Mucosa of rectum (tissue), 2 donors: ENCODE measurements at regions not wholly inside any gene's neighbourhood (a gene's known extent, or its start where the extent isn't known, plus 50 kb on each side); places are given as distances from the start of the nearest gene placed in this dataset.
"Not testable (repeated sequence)": the region's sequence is repeated elsewhere in the genome, so short reads cannot be mapped to it uniquely, and the experiment has no call there.

Source experiments
- H3K27ac ChIP-seq, 2 donors: one replicate each; pipeline ENCODE4 v1.7.0; 2013; ENCODE audit warnings: inconsistent platforms in 2 of 2, low read depth in 2 of 2, low read length in 2 of 2
- H3K27me3 ChIP-seq, 2 donors: one replicate each; pipeline ENCODE4 v1.7.0; 2013; ENCODE audit warnings: low read length in 2 of 2; ENCODE audit not compliant: control insufficient read depth in 2 of 2, insufficient read depth in 2 of 2
- H3K36me3 ChIP-seq, 2 donors: one replicate each; pipeline ENCODE4 v1.7.0; 2013; ENCODE audit warnings: low read length in 2 of 2; ENCODE audit not compliant: control insufficient read depth in 2 of 2, insufficient read depth in 2 of 2
- H3K4me1 ChIP-seq, 2 donors: one replicate each; pipeline ENCODE4 v1.7.0; 2013; ENCODE audit warnings: low read length in 2 of 2, mild to moderate bottlenecking in 1 of 2; ENCODE audit not compliant: control insufficient read depth in 2 of 2, insufficient read depth in 2 of 2
- H3K4me3 ChIP-seq, 2 donors: one replicate each; pipeline ENCODE4 v1.7.0; 2013; ENCODE audit warnings: low read length in 2 of 2
- H3K9ac ChIP-seq, 2 donors: one replicate each; pipeline ENCODE4 v1.7.0; 2013; ENCODE audit warnings: low read length in 2 of 2, low read depth in 1 of 2, mild to moderate bottlenecking in 1 of 2
- H3K9me3 ChIP-seq, 2 donors: one replicate each; pipeline ENCODE4 v1.7.0; 2013; ENCODE audit warnings: low read length in 2 of 2; ENCODE audit not compliant: control insufficient read depth in 2 of 2
- donor health status: healthy.
- donor health status: Normal muscosa, but diverticular disease.

DNA sequence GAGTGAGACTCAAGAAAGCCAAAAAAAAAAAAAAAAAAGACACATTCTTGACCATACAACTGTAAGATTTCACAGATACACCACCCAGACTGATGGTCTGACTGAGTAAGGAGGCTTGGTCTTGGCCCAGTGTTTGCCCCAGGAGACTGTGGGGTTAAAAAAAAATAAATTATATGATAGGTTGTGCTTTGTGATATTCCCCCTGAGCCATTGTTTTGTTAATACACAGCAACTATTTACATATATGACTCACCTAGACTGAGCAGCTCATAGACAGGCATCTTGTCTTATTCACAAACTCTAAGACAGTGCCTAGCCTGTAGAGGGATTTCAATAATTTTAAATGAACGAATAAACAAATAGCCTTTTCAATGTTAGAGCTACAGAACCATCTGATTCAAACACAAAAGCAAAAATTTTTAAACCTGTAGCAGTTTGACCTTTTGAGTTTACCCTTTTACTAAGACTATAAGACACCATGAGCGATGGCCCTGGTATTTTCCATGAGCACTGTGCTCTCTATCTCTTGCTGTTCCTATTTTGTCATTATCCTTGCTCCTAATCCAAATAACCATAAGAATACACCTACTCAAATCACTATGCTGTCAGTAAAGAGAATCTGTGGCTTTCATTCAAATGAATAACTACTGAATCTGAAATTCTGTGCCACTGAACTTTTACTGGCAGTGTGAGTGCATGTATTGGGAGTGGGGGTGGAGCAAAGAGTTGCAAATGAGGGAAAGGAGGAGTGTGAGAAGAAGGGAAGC, 199.4 kb upstream of the PTBP2 start:
- no peaks in the 10 kb centered on the region for H3K4me1 ChIP-seq
- H3K36me3 ChIP-seq, result no peaks in the 10 kb centered on the region
- no peaks in the 10 kb centered on the region for H3K27me3 ChIP-seq
- no peak overlapping the region for H3K9ac ChIP-seq
- H3K9me3 ChIP-seq, result no peaks in the 10 kb centered on the region
- H3K4me3 ChIP-seq, result no peak overlapping the region
- no peak overlapping the region for H3K27ac ChIP-seq

DNA sequence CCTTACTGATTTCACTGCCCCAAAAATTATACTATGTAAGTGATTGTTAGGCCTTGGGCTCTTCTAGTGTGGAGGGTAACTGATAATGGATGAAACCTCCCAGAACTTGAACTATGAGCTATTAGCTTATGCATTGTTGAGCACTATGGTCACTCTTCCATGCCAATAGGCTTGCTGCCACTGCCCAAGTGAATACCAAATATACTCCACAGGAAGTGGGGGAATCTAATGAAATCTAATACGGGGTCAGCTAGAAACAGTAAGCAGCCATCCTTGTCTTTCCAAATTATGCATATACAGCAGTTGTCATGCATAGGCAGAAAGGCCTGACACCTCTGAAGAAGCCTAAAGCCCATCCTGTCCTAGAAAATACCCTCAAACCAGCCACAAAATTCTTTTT, 198.7 kb upstream of the PTBP2 start:
- Histone ChIP-seq H3K9ac (no peak overlapping the region), H3K27me3 (no peaks in the 10 kb centered on the region), H3K36me3 (no peaks in the 10 kb centered on the region), H3K4me3 (no peak overlapping the region), H3K27ac (no peak overlapping the region), H3K9me3 (no peaks in the 10 kb centered on the region), H3K4me1 (no peaks in the 10 kb centered on the region)

DNA sequence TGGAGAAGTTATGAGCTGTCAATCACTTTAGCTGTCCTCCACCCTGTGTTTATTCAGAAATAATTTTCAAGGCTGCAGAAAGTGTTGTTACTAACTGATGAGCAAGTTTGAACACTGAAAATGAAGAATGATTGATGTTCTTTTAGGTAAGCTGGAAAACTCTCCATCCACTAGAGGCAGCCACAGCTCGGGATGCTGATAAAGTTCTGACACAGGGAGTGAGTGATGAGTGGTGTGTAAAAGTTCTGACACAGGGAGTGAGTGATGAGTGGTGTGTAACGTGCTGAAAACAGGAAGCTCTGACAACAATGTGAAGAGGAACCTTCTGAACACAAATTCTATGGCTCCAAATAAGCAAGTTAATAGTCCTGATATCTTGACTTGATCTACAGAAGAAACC, 197.5 kb upstream of the PTBP2 start:
- Histone ChIP-seq H3K4me1 (no peaks in the 10 kb centered on the region), H3K27me3 (no peaks in the 10 kb centered on the region), H3K36me3 (no peaks in the 10 kb centered on the region), H3K9ac (no peak overlapping the region), H3K27ac (no peak overlapping the region), H3K9me3 (no peaks in the 10 kb centered on the region), H3K4me3 (no peak overlapping the region)

DNA sequence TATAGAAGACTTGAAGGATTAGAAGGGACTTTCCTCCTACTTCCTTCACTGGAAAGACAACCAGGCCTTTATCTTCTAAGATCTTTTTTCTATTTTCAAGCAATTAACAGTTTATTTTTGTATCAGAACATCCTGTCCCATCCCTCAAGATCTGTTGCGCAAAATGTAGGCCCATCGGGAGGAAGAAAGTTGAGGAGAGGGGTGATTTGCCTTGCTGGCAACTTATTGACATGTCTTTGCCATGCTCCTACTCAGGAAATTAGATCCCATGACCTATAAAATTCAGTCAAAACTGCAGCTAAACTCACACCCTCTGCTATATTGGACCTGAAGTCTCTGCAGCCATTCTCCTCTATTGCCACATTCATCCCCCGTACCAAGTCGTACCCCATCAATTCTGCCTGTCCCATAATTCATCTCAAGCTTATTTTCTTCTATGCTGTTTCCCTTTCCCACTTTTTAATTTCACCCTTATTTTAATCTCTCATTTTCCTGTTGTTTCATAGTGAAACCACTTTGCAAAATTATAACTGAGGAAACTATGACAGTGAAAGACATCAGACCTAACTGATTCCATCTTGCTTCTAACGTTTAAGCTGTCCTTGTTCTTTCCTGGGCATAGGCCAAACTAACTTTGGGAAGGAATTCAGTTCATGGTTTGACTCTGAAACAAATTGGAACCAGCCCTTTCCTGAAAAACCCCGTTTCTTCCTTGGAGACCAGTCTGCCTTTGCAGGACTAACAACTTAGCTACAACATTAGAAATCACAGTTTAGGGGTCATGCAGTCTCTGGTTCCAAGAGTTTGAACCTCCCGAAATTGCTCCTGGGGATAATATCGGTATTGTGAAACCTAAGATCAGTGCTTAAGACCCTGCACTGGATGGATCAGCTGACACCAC, 195.7 kb upstream of the PTBP2 start:
- Histone ChIP-seq H3K4me3 (no peak overlapping the region), H3K36me3 (no peaks in the 10 kb centered on the region), H3K27me3 (no peaks in the 10 kb centered on the region), H3K9ac (no peak overlapping the region), H3K27ac (no peak overlapping the region), H3K4me1 (no peaks in the 10 kb centered on the region), H3K9me3 (no peaks in the 10 kb centered on the region)

DNA sequence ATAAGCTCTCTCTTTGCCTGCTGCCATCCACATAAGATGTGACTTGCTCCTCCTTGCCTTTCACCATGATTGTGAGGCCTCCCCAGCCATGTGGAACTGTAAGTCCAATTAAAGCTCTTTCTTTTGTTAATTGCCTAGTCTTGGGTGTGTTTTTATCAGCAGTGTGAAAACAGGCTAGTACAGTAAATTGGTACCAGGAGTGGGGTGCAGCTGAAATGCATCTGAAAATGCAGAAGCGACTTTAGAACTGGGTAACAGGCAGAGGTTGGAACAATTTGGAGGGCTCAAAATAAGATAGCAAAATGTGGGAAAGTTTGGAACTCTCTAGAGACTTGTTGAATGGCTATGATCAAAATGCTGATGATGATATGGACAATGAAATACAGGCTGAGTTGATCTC, 192.9 kb upstream of the PTBP2 start:
- H3K36me3 ChIP-seq, H3K9me3 ChIP-seq, H3K9ac ChIP-seq, H3K27me3 ChIP-seq, H3K4me3 ChIP-seq, H3K27ac ChIP-seq, H3K4me1 ChIP-seq: not testable (repeated sequence)

DNA sequence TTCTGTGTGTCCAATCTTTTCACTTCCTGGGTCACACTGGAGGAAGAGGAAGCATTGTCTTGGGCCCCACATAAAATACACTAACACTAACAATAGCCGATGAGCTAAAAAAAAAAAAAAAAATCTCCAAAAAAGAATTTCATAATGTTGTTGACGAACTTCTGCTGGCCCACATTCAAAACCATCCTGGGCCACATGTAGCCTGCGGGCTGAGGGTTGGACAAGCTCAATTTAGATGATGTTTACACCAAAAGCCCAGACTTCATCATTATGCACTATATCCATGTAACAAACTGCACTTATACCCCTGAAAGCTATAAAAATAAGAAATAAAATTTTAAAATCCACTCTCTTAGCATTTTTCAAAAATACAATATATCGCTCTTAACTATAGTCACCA, 187.8 kb upstream of the PTBP2 start:
- H3K9me3 ChIP-seq, result no peaks in the 10 kb centered on the region
- H3K9ac ChIP-seq, result no peak overlapping the region
- H3K4me1 ChIP-seq, result no peaks in the 10 kb centered on the region
- H3K4me3 ChIP-seq, result no peak overlapping the region
- H3K27ac ChIP-seq, result no peak overlapping the region
- H3K36me3 ChIP-seq, result no peaks in the 10 kb centered on the region
- no peaks in the 10 kb centered on the region for H3K27me3 ChIP-seq

DNA sequence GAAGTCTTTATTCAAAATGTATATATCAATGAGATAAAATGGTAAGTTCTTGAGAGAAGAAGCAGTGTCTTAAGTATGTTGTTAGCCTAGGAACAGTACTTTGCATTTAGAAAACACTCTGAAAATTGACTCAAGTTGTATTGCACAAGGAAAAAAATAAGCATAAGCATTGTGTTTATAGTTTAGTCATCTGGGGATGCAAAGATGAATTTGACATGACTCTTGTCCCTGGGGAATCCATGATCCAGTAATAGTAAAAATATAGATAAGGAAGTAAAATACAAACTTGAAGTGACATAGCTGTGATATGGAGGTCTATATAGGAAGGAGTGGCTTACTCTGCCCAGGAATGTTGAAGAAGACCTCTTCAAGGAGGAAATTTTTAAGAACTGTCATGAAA, 185.0 kb upstream of the PTBP2 start:
- H3K36me3 ChIP-seq, result no peaks in the 10 kb centered on the region
- H3K4me1 ChIP-seq, result no peaks in the 10 kb centered on the region
- H3K27me3 ChIP-seq, result no peaks in the 10 kb centered on the region
- H3K9me3 ChIP-seq, result no peaks in the 10 kb centered on the region
- H3K4me3 ChIP-seq, result no peak overlapping the region
- H3K27ac ChIP-seq, result no peak overlapping the region
- no peak overlapping the region for H3K9ac ChIP-seq

DNA sequence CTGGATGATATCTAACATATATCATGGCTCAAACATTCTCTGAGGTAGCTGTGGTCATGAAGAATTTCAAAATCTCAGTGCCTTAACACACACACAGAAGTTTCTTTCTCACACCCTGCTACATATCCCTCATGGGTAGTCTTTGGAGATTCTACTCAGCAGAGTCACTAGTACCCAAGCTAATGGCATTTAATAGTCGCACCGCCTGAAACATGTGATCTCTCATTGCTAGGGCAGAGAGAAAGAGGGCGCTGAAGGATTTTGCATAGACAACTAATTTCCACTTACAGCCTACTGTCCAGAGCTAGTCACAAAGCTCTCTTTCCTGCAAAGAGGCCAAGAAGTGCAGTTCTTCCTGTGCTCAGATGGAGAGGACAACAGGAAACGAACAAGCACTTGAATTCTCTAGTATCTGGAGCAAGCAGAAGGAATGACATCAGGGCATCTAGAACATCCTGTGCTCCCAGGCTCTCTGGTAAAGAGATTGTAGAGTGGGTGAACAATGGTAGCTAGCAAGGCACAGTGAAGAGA, 183.4 kb upstream of the PTBP2 start:
- Histone ChIP-seq H3K36me3 (no peaks in the 10 kb centered on the region), H3K4me1 (no peaks in the 10 kb centered on the region), H3K4me3 (no peak overlapping the region), H3K9ac (no peak overlapping the region), H3K27ac (peak overlapping the region; percentile 52 to 64), H3K9me3 (no peaks in the 10 kb centered on the region), H3K27me3 (no peaks in the 10 kb centered on the region)

DNA sequence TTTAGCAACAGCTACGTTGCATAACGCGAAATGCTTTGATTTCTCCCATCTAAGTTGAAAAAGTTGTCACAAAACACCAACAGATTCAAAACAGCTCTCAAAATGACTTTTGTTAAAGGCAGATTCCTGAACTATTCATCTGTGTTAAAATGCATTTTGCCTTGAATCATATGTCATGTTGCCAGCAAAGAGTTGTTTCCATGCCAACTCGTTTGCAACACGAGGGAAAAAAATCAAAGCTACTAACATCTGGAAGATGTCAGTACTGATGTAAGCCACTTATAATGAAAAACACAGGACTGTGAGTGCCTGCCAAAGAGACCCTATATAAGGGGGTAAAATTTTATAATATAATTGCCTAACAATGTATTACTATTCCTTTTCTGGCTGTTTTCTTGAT, 182.7 kb upstream of the PTBP2 start:
- Histone ChIP-seq H3K9me3 (no peaks in the 10 kb centered on the region), H3K9ac (no peak overlapping the region), H3K4me3 (no peak overlapping the region), H3K27ac (peak overlapping the region; percentile 52 to 64), H3K36me3 (no peaks in the 10 kb centered on the region), H3K27me3 (no peaks in the 10 kb centered on the region), H3K4me1 (no peaks in the 10 kb centered on the region)

DNA sequence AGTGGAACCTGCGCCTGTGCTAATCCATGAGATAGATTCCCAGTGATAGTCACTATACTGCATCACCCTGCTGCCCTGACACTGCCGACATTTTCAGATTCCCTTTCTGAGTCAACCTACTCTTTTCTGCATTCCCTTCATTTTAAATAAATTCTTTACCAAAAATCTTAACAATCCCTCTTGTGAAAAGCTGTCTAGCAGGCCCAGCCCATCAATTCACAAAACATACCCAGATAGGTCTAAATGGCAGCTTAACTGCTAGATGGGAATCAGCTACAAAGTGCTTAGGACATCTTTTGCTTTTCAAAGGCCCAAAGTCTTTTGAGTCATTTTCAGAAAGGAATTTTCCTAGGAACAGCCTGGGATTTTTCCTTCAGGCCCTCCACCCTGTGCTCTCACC, 180.1 kb upstream of the PTBP2 start:
- Histone ChIP-seq H3K36me3 (no peaks in the 10 kb centered on the region), H3K27ac (no peak overlapping the region), H3K27me3 (no peaks in the 10 kb centered on the region), H3K4me1 (no peaks in the 10 kb centered on the region), H3K4me3 (no peak overlapping the region), H3K9me3 (no peaks in the 10 kb centered on the region), H3K9ac (no peak overlapping the region)
